ENCODE measurements at regions not wholly inside any gene's neighbourhood (a gene's known extent, or its start where the extent isn't known, plus 50 kb on each side); places are given as distances from the start of the nearest gene placed in this dataset.

- TF ChIP-seq, protein P1, sequence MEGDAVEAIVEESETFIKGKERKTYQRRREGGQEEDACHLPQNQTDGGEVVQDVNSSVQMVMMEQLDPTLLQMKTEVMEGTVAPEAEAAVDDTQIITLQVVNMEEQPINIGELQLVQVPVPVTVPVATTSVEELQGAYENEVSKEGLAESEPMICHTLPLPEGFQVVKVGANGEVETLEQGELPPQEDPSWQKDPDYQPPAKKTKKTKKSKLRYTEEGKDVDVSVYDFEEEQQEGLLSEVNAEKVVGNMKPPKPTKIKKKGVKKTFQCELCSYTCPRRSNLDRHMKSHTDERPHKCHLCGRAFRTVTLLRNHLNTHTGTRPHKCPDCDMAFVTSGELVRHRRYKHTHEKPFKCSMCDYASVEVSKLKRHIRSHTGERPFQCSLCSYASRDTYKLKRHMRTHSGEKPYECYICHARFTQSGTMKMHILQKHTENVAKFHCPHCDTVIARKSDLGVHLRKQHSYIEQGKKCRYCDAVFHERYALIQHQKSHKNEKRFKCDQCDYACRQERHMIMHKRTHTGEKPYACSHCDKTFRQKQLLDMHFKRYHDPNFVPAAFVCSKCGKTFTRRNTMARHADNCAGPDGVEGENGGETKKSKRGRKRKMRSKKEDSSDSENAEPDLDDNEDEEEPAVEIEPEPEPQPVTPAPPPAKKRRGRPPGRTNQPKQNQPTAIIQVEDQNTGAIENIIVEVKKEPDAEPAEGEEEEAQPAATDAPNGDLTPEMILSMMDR (conservative IDR thresholded peaks at IDR 0.05; ENCODE audit: low read depth, low read length): no peak
- TF ChIP-seq EZH2 (IDR thresholded peaks at IDR 0.05; ENCODE audit: low read length, unreplicated experiment) (no peak), EZH2phosphoT487 (IDR thresholded peaks at IDR 0.05; ENCODE audit: borderline replicate concordance, low read length) (no peak)
These were observed 52.9 kb upstream of the GUCY1A2 start for GRCh38 chr11:107071129-107071528.
